GM06990 (cell line): ENCODE measurements at regions not wholly inside any gene's neighbourhood (a gene's known extent, or its start where the extent isn't known, plus 50 kb on each side); places are given as distances from the start of the nearest gene placed in this dataset.

Experiments used
- DNase-seq: peaks from one replicate; pipeline ENCODE4 v3.0.0-alpha.2; 2011; ENCODE audit not compliant: insufficient read length; ENCODE audit errors: extremely low read depth
- H3K27me3 ChIP-seq: replicated peaks from 2 replicates; pipeline ENCODE4 v1.6.0; 2011; ENCODE audit warnings: low read length; ENCODE audit not compliant: control insufficient read depth, insufficient read depth
- H3K36me3 ChIP-seq: 2 replicates; pipeline ENCODE4 v1.5.1; 2011; ENCODE audit warnings: low read length; ENCODE audit not compliant: control insufficient read depth, insufficient read depth
- H3K4me3 ChIP-seq: replicated peaks from 2 replicates; pipeline ENCODE4 v1.5.1; 2011; ENCODE audit warnings: low read depth, mild to moderate bottlenecking, control low read depth, low read length
- CTCF ChIP-seq: IDR thresholded peaks from 2 replicates; pipeline ENCODE4 v1.5.1; 2011; ENCODE audit warnings: low read length, control low read depth, mild to moderate bottlenecking, inconsistent platforms; ENCODE audit not compliant: insufficient read depth, poor library complexity, severe bottlenecking

GRCh38 chr3:105166893-105167292 is 199.8 kb upstream of the ALCAM start:
- no peak for DNase-seq
- Histone ChIP-seq H3K36me3 (no peaks in the 10 kb centered on the region), H3K27me3 (no peaks in the 10 kb centered on the region), H3K4me3 (no peak overlapping the region)
- no peak for TF ChIP-seq CTCF

- H3K4me3 ChIP-seq: no peak overlapping the region
- no peak for TF ChIP-seq CTCF
- H3K27me3 ChIP-seq: no peaks in the 10 kb centered on the region
- DNase-seq: no peak
- H3K36me3 ChIP-seq: no peaks in the 10 kb centered on the region
Measured at GRCh38 chr3:105170423-105170822, 196.3 kb upstream of the ALCAM start.

GRCh38 chr3:105174017-105174615 is 192.6 kb upstream of the ALCAM start:
- TF ChIP-seq CTCF: no peak
- H3K4me3 ChIP-seq: no peak overlapping the region
- H3K36me3 ChIP-seq: no peaks in the 10 kb centered on the region
- DNase-seq: no peak
- H3K27me3 ChIP-seq: no peaks in the 10 kb centered on the region

GRCh38 chr3:105177576-105177975 is 189.1 kb upstream of the ALCAM start:
- H3K27me3 ChIP-seq: no peaks in the 10 kb centered on the region
- DNase-seq: no peak
- TF ChIP-seq CTCF: no peak
- no peaks in the 10 kb centered on the region for H3K36me3 ChIP-seq
- H3K4me3 ChIP-seq: no peak overlapping the region

- no peak for TF ChIP-seq CTCF
- Histone ChIP-seq H3K36me3 (no peaks in the 10 kb centered on the region), H3K27me3 (no peaks in the 10 kb centered on the region), H3K4me3 (no peak overlapping the region)
- DNase-seq: no peak
Measured at GRCh38 chr3:105187344-105187743, 179.4 kb upstream of the ALCAM start.

GRCh38 chr3:105195260-105195659 is 171.4 kb upstream of the ALCAM start:
- TF ChIP-seq CTCF: no peak
- no peak overlapping the region for H3K4me3 ChIP-seq
- H3K27me3 ChIP-seq: no peaks in the 10 kb centered on the region
- H3K36me3 ChIP-seq: no peaks in the 10 kb centered on the region
- DNase-seq: no peak
